Cardiac septum (tissue), 1 donor: ENCODE measurements at regions not wholly inside any gene's neighbourhood (a gene's known extent, or its start where the extent isn't known, plus 50 kb on each side); places are given as distances from the start of the nearest gene placed in this dataset.
"Not testable (repeated sequence)": the region's sequence is repeated elsewhere in the genome, so short reads cannot be mapped to it uniquely, and the experiment has no call there.

Experiments used
- DNase-seq: peaks from one replicate; pipeline ENCODE4 v3.0.0-alpha.2; 2020; ENCODE audit warnings: low spot score
- intact Hi-C: fragments of 100-400 bp; cut with DNase I; formaldehyde crosslinking; loops from one replicate; pipeline ENCODE4 v1.14.0; 2022
- donor health status: DM: no; HTN: no; CAD: no.

GRCh38 chr10:109556399-109556798 lies 366.9 kb downstream of the XPNPEP1 start:
- DNase-seq: no peak

GRCh38 chr10:109542050-109542603 lies 381.2 kb downstream of the XPNPEP1 start:
- intact Hi-C loops, DNase-seq: not testable (repeated sequence)

More at GRCh38 chr10:109556399-109556798, 366.9 kb downstream of the XPNPEP1 start:
- intact Hi-C loops: no loop called here

GRCh38 chr10:109534193-109534592 lies 389.1 kb downstream of the XPNPEP1 start:
- no peak for DNase-seq
- intact Hi-C loops: no loop called here

GRCh38 chr10:109529258-109529657 lies 394.1 kb downstream of the XPNPEP1 start:
- DNase-seq: no peak
- intact Hi-C loops: no loop called here

- no peak for DNase-seq
- intact Hi-C loops: no loop called here
Measured at GRCh38 chr10:109517748-109518147, 405.6 kb downstream of the XPNPEP1 start.

- DNase-seq: no peak
- intact Hi-C loops: no loop called here
Measured at GRCh38 chr10:109504401-109504800, 418.9 kb downstream of the XPNPEP1 start.

GRCh38 chr10:109487691-109488090 lies 435.6 kb downstream of the XPNPEP1 start:
- intact Hi-C loops: no loop called here
- no peak for DNase-seq

GRCh38 chr10:109480836-109481235 lies 442.5 kb downstream of the XPNPEP1 start:
- DNase-seq: no peak
- intact Hi-C loops: no loop called here

- intact Hi-C loops: no loop called here
- no peak for DNase-seq
Measured at GRCh38 chr10:109475711-109476421, 447.4 kb downstream of the XPNPEP1 start.

- no peak for DNase-seq
Measured at GRCh38 chr10:109474812-109475211, 448.5 kb downstream of the XPNPEP1 start.

GRCh38 chr10:109474261-109474660 lies 449.1 kb downstream of the XPNPEP1 start:
- intact Hi-C loops: no loop called here
- DNase-seq: no peak

More at GRCh38 chr10:109474812-109475211, 448.5 kb downstream of the XPNPEP1 start:
- intact Hi-C loops: no loop called here

- intact Hi-C loops: no loop called here
- DNase-seq: no peak
Measured at GRCh38 chr10:109467551-109467950, 455.8 kb downstream of the XPNPEP1 start.

GRCh38 chr10:109464949-109465348 lies 458.4 kb downstream of the XPNPEP1 start:
- no peak for DNase-seq
- intact Hi-C loops: no loop called here

GRCh38 chr10:109457302-109457638 lies 466.0 kb downstream of the XPNPEP1 start:
- intact Hi-C loops: no loop called here
- no peak for DNase-seq

GRCh38 chr10:109456566-109457301 lies 466.6 kb downstream of the XPNPEP1 start:
- DNase-seq: no peak
- intact Hi-C loops: no loop called here

- DNase-seq: no peak
- intact Hi-C loops: no loop called here
Measured at GRCh38 chr10:109454691-109455090, 468.6 kb downstream of the XPNPEP1 start.

- no peak for DNase-seq
- intact Hi-C loops: no loop called here
Measured at GRCh38 chr10:109451879-109452278, 471.4 kb downstream of the XPNPEP1 start.

- intact Hi-C loops: no loop called here
Measured at GRCh38 chr10:109450702-109451101, 472.6 kb downstream of the XPNPEP1 start.

GRCh38 chr10:109433434-109433833 lies 489.9 kb downstream of the XPNPEP1 start:
- intact Hi-C loops: no loop called here
- DNase-seq: no peak

More at GRCh38 chr10:109450702-109451101, 472.6 kb downstream of the XPNPEP1 start:
- no peak for DNase-seq

- intact Hi-C loops: no loop called here
- no peak for DNase-seq
Measured at GRCh38 chr10:109432281-109432680, 491.0 kb downstream of the XPNPEP1 start.

- intact Hi-C loops: no loop called here
Measured at GRCh38 chr10:109430799-109431198, 492.5 kb downstream of the XPNPEP1 start.

More at GRCh38 chr10:109430799-109431198, 492.5 kb downstream of the XPNPEP1 start:
- no peak for DNase-seq
